Skeletal muscle cell (primary cell): ENCODE measurements at regions not wholly inside any gene's neighbourhood (a gene's known extent, or its start where the extent isn't known, plus 50 kb on each side); places are given as distances from the start of the nearest gene placed in this dataset.

Source experiments
- DNase-seq: peaks from one replicate; pipeline ENCODE4 v3.0.0-alpha.2; 2010; ENCODE audit warnings: low read depth
- H3K4me3 ChIP-seq: 2 replicates; pipeline ENCODE4 v1.5.1; 2011; ENCODE audit warnings: low read depth, mild to moderate bottlenecking, control low read depth, low read length, moderate library complexity

DNA sequence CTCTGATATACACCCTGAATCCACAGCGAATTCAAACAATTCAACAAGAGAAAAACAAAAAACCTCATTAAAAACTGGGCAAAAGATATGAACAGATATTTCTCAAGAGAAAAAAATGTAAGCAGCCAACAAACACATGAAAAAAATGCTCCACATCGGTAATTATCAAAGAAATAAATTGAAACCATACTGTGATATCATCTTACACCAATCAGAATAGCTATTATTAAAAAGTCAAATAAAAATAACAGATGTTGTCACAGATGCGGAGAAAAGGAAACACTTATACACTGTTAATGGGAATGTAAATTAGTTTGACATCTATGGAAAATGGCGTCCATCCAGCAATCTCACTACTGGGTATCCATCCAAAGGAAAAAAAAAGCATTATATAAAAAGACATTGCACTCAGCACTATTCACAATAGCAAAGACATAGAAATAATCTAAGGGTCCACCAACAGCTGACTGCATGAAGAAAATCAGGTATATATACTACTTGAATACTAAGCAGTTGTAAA lies 1495.0 kb upstream of the PCDH20 start:
- no peak for DNase-seq
- no peak overlapping the region for H3K4me3 ChIP-seq

DNA sequence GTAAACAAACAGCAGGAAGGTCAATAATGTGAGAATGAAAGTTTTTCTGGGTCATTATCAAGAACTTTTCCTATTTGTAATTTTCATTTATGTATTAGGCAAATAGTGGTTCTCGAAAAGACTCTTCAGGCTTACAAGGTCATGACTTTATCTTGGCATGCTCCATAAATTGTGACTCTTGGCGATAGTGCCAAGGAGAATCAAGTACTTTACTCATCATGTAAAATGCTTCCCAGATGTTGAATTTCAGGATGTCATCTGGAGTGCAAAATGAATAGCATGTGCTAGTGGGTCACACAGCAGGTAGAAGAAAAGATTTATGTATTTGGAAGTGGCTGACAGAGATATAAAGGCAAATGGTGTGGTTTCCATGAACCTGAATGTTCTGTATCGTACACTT lies 1492.7 kb upstream of the PCDH20 start:
- no peak overlapping the region for H3K4me3 ChIP-seq
- no peak for DNase-seq

DNA sequence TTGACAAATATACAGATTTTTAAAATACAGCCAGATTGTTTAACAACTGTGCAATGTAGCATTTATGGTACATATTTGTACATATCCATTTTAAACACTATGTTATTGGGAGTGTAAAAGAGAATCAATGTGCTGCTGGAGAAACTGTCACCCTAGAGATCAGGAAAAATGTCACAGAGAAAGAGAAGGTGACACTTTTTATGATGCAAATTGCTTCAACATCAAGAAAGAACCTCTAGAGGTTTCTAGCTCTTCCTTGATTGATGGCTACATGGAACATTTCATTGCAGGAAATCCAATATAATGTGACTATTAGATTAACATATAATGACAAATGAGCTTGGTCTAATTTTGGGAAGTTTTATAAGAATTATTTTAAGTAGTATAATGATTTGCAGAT lies 1491.2 kb upstream of the PCDH20 start:
- H3K4me3 ChIP-seq, result no peak overlapping the region
- no peak for DNase-seq

DNA sequence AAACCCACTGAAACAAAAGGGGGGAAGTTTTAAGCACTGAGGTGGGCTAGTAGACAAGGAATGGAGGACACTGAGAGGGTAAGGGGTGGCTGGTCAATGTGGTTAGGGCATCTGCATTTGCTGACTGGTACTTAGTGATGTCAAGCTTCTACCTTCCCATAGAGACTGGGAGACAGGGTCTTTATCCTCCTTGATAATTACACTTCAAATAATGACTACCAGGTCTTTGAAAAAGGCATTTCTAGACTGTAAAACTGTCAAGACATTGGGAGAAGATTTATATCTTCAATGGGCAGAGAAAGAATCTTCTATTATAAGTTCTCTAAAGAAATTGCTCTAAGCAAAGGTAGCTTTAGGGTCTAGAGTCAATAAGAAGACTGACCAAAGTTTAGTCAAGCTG lies 1490.8 kb upstream of the PCDH20 start:
- no peak for DNase-seq
- H3K4me3 ChIP-seq, result no peak overlapping the region

DNA sequence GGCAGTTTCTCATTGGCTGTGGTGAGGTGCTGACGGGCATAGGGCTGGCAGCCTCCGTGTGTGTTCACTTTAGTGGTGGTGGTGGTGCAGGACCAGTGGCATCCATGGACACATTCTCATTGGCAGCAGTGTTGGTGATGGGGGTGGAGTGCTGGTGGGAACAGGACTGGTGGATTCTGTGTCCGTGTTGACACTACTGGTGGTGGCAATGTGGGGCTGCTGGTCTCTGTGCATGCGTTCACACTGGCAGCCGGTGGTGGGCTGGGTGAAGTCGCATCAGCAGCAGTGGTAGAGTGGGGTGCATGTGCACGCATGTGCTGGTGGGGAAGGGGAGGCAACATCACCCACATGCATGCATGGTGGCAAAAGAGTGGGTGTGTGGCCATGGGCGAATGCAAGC lies 1471.4 kb upstream of the PCDH20 start:
- DNase-seq, result no peak
- H3K4me3 ChIP-seq, result no peak overlapping the region

DNA sequence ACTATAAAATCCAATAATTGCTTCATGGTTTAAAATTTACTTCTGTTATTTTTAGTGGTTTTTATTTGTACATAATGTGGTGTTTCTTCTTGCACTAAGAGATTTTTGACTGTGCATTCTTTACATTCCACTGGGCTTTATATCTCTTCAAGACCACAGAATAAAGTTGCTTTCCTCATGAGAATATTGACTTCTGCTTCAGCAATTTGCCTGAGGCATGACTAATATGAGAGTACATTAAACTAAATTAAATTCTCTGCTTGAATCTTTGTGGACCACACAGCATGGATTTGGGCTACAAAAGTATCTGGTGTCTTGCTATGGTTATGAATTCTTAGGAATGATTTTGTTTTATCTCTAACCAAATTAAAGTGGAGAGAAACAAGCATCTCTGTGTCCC lies 1463.4 kb upstream of the PCDH20 start:
- DNase-seq, result peak; percentile 68
- H3K4me3 ChIP-seq, result no peak overlapping the region

DNA sequence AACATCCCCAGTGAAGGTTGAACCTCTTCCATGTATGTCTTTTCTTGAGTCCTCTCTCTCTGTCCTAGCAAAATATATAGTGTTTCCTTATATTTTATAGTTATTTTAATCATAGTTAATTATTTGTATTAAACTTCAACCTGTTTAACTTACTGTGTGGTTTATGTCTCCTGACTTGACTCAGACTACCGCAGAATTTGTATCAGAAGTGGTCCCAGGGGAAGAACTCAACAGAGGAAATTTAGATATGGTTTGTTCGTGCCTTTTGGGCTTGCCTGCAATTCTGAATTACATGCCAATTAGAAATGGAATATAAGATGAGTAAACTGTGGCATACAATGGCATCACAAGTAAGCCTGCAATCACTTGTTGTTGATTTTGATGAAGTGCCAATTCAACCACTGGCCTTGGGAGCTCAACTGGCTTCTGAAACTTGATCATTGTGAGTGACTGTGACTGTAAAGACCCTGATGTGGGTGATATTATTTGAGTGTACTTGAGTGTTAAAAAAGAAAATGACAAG lies 1459.5 kb upstream of the PCDH20 start:
- peak; percentile 39 for DNase-seq
- H3K4me3 ChIP-seq, result no peak overlapping the region

DNA sequence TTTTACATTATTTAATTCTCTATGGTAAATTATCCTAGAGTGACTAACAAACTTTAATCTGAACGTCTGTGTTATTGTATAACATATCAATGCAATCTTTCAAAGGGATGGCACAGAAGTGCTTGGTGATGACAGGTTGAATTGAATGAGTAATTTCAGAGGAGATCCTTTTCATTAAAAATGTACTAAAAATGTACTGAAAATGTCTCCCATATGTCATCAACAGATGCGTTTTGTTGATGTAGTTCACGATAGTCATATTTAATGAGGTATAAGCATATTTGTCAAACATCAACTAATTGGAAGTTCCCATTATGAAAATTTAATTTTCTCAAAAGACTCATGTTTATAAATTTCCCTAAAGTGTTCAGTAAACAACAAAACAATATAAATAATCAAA lies 1434.7 kb upstream of the PCDH20 start:
- no peak overlapping the region for H3K4me3 ChIP-seq
- no peak for DNase-seq

DNA sequence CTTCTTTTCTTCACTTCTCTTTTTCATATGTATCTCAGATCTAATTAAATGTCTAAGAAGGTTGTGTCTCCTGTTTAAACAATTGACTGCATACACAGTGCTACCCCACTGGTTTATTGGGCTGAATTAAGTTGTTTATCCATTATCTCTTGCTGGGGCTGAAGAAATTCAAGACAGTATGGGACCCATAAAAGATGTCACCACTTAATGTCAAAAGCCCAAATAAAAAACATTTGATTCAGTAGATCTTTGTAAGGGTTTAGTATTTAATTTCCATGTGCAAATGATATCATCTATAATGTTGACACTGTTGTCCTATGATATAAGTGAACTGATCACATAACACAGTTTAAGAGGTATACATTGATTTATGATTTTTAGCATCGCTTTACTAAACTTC lies 1431.9 kb upstream of the PCDH20 start:
- no peak for DNase-seq
- no peak overlapping the region for H3K4me3 ChIP-seq

DNA sequence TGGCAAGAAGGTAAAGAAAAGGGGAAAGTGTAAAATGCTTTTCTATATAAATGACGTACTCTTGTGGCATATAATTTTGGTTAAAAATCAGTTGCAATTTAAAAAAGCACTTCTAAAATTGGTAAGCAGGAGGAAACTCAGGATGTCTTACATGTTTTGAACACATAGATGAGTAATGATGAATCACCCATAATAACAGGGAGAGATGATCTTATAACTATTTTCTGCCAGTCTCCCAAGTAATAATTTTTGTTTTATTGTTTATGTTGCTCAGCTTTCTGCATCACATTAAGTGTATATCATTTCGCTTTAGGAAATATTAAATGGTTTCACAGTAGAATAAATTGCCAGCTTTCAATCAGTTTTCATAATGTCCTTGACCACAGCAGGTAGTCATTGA lies 1430.7 kb upstream of the PCDH20 start:
- peak; percentile 6 for DNase-seq
- H3K4me3 ChIP-seq, result no peak overlapping the region

DNA sequence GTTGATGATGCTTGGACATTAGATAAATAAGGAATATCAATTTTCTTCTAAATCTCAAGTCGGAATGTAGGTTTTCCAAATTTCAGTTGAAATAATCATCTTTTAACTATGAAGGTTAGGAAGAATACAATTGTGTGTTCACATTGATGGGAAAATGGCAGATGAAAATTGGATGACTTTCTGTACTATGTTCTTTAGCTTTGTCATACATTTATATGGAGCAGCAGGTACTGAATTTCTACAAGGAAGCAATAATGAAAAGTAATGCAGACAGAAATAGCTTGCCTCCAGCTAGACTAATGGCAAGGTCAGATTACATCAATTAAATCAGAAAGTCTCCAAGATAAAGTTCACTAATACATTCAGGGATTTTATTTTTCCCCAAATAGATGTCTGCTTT lies 1423.7 kb upstream of the PCDH20 start:
- DNase-seq, result no peak

DNA sequence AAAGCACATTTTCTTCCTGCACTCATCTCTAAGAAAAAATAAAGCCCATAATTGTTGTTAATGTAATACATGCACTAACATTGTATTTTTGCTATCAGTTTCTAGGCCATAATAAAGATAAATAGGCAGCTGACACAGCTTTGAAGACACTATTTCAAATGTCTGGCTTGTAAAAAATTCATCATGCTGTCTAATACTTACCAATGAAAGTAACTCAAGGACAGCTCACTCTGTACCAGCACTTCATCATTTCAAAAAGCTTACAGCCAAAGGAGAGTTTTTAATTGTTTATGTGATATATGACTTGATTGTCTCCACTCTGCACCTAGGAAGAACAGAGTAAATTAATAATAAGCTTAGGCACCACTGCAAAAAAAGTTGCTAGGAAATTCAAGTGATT lies 1423.3 kb upstream of the PCDH20 start:
- H3K4me3 ChIP-seq, result no peak overlapping the region
- DNase-seq, result no peak

More for the DNA sequence above, 1423.7 kb upstream of the PCDH20 start:
- no peak overlapping the region for H3K4me3 ChIP-seq

DNA sequence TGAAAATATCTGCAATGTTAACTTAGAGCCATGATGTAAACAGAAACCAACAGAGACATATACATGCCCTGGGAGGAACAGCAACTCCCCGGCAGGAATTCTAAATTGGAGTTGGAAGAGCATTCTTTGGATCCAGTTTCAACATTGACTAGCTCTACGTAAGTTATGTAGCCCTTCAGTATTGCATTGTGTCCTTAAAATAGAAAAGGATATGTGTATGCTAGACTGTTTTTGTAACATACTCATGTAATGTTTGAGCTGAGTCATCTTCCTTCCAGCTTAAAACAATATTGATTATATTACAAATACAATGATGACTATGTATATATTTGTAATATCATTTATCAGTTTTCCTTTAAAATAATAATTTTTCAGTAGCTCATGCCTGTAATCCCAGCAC lies 1422.2 kb upstream of the PCDH20 start:
- no peak overlapping the region for H3K4me3 ChIP-seq
- peak; percentile 57 for DNase-seq

DNA sequence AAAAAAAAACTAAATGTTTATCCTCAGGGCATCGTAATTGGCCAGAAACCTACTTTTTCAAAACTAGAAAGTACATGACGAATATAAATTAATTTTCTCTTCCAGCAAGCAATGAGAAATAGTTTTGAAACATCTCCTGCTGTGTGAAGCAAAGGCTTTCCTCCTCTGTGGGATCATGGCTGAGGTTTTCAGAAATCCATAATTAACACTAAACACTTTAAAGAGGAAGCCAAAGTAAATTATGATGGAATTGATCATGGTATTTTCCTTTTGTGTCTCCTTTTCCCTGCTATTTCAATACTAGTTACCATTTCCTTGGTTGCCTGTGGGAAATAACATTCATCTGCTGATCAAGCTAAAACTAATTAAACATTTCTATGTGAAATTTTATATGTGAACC lies 1413.8 kb upstream of the PCDH20 start:
- DNase-seq, result no peak
- H3K4me3 ChIP-seq, result no peak overlapping the region

DNA sequence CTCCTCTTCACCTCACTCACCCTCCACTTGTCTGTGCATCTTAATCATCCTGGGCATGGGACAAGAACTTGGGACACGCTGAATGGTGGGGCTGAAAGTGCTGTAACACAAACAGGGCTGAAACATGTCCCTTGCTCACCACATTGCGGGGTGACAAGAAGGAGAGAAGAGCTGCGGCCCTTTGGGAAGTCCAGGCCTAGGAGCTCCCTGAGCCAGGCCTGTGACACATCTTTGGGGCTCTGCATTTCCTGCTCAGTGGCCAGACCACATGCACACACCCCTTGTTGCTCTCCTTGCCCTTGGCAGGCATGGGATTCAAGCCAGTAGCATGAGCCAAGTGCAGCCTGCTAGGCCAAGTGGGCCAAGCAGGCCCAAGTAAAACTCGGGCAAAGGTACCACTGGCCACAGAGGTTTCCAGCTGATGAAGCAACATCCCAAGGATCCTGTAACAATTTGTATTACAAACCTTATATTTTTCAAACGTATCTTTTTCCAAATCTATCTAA lies 1384.3 kb upstream of the PCDH20 start:
- no peak overlapping the region for H3K4me3 ChIP-seq
- no peak for DNase-seq

DNA sequence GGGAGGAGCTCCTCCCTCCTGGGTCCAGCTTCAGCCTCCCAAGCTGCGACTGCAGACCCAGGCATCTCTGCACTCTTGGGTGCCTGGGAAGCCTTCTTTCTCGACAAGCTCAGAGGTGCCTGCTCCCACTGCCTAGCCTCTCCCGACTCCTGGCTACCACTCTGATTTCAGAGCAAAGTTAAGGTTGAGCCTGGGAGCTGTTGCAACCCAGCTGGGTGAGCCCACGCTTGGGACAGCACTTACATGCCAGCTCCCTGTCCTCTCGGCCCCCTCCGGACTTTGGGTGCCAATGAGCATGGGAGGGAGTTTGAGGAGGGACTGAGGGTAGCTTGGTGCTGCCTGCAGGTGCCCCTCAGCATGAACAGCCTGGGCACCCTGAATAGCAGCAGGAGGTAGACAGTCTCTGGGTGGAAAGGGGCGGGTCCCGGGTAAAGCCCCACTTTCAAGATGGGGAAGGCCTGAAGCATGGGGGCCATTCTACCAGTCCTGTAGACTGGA lies 1383.4 kb upstream of the PCDH20 start:
- no peak for DNase-seq
- no peak overlapping the region for H3K4me3 ChIP-seq

DNA sequence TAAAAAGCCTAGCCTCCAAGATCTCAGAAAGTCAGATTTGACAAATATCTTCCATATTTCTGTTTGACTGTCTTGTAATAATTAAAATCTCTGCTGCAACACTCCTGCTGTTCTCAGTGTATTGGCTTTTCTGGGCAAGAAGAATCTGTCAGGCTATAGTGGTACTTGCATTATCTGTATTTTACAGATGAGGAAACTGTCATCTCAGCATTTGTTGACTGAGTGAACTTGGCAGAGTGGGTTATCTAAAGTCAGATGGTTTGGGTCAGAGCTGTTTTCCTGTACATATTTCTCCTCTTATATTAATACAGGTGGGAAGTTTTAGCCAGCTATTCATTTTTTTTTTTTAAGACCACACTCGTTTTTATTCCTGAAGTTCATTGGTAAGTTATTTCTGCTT lies 1378.2 kb upstream of the PCDH20 start:
- DNase-seq, result no peak
- H3K4me3 ChIP-seq, result no peak overlapping the region

DNA sequence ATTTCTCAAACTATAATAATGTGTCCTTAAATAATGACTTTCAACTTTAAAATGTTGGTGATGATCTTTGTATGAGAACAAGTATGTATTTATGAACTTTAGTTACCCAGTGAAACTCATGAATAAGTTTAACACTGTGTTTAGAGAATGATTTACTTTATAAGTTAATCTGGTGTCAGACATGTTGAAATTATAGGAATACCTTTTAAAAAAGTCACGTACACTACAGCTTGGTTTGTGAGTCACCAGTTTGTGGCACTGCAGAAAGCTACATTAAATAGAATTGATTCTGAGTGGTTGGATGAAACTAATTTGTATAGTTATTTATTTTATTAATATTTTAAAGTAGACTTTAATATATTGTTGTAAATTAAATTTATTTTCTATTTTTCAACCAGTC lies 1366.2 kb upstream of the PCDH20 start:
- H3K4me3 ChIP-seq, result no peak overlapping the region
- no peak for DNase-seq

DNA sequence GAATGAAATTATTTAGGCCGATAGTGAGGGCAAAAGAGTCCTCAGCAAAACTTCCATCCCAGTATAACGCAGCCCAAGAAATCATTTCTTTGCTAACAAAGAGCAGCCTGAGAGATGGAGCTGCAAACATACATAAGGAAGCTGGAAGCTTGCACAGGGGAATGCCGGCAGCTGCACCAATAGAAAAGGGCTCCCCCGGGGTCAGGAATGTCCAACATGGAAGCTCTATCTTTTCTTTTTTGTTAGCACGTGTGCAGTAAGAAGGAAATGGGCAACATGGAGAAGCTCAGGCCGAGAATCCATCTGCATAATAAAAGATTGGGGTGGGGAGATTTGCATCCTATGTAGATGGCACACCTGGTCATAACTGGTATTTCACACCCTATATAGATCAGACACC lies 1363.5 kb upstream of the PCDH20 start:
- H3K4me3 ChIP-seq, result no peak overlapping the region
- no peak for DNase-seq

DNA sequence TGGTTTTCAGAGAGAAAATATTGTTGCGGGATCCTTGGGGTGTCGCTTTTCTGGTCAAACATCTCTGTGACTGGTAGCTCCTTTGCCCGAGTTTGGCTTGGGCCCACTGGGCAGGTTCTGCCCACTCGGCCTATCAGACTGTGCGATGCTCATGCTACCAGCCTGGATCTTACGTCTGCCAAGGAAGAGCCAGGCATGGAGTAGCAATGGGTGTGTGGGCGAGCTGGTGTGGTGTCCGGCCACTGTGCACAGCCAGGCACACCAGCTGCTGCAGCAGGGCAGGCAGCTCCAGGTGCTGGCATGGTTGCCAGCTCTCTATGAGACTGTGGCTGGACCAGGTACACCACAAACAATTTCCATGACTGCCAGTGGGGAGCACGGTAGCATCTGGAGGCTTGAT lies 1351.8 kb upstream of the PCDH20 start:
- no peak overlapping the region for H3K4me3 ChIP-seq
- DNase-seq, result no peak

DNA sequence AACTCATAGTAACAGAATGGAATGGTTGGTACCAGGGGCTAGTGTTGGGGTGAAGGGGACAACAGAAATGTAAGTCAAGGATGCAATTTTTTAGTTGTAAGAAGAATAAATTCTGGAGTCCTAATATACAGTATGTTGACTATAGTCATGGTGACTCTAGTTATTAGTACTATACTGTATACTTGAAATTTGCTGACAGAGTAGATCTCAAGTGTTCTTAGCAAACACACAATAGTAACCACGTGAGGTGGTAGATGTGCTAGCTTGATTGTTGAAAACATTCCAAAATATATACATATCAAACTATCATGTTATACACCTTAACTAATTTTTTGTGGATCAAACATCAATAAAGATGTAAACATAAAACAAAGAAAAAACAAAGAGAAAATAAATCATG lies 1345.1 kb upstream of the PCDH20 start:
- no peak overlapping the region for H3K4me3 ChIP-seq
- no peak for DNase-seq

DNA sequence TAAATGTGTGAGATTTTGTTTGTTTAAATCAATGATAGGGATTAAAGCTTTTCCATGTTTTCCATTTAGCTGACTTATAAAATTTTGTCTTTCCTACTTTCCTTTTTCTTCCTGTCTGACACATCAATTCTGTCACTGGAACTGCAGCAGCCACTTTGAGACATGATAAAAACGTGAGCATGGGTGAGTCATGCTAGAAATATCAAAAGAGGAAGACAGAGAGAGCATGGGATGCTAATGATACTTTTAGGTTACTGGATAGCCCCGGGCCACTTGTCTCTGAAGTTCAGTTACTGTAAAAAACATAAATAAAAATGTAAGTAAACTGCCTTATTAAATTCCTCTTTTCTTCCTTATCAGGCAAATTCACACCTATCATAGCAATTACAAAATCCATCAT lies 1332.0 kb upstream of the PCDH20 start:
- no peak for DNase-seq
- H3K4me3 ChIP-seq, result no peak overlapping the region
